ENCODE measurements at regions not wholly inside any gene's neighbourhood (a gene's known extent, or its start where the extent isn't known, plus 50 kb on each side); places are given as distances from the start of the nearest gene placed in this dataset.

DNA sequence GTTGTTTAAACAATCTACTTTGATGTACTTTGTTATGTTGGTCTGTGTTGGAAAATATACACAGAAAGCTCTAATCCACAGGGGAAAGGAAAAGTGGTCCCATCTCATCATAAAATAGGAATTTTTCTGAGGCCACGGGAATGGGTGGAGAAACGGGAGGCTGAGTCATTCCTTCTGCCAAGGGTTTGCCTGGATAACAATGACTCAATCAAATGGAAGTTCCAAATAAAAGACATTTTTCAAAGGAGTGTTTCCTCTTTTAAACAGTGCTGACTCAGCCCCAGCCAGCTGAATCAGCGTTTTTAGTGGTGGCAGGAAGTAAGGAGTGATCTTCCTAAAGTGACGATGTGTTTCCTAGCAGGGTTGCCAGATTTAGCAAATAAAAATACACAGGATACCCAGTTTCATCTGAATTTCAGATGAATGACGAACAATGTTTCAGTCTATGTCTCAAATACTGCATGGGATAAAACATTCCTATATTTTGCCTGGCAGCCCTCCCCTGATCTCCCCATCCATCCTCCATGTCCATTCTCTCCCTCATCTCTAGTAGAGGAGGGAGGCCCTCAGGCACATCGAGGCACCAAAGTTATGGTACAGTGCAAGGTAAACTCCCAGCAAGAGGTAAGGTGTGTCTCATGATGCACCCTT is 345.4 kb upstream of the GATB start:
- TF ChIP-seq, protein P1, sequence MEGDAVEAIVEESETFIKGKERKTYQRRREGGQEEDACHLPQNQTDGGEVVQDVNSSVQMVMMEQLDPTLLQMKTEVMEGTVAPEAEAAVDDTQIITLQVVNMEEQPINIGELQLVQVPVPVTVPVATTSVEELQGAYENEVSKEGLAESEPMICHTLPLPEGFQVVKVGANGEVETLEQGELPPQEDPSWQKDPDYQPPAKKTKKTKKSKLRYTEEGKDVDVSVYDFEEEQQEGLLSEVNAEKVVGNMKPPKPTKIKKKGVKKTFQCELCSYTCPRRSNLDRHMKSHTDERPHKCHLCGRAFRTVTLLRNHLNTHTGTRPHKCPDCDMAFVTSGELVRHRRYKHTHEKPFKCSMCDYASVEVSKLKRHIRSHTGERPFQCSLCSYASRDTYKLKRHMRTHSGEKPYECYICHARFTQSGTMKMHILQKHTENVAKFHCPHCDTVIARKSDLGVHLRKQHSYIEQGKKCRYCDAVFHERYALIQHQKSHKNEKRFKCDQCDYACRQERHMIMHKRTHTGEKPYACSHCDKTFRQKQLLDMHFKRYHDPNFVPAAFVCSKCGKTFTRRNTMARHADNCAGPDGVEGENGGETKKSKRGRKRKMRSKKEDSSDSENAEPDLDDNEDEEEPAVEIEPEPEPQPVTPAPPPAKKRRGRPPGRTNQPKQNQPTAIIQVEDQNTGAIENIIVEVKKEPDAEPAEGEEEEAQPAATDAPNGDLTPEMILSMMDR (IDR thresholded peaks at IDR 0.05), result no peak
- no peak for TF ChIP-seq ZFX (IDR thresholded peaks at IDR 0.05; ENCODE audit: borderline replicate concordance)

Data from 22Rv1 (cell line).